Mesenchymal stem cell (in vitro differentiated cells and primary cell): ENCODE measurements at regions not wholly inside any gene's neighbourhood (a gene's known extent, or its start where the extent isn't known, plus 50 kb on each side); places are given as distances from the start of the nearest gene placed in this dataset.

ENCODE experiments used
- DNase-seq: peaks from one replicate; pipeline ENCODE4 v3.0.0-alpha.2; 2013
- H2AFZ ChIP-seq: one replicate; pipeline ENCODE4 v1.6.1; 2013; ENCODE audit warnings: low read depth, mild to moderate bottlenecking, control low read depth, inconsistent platforms, low read length, moderate library complexity
- H2AK5ac ChIP-seq: 2 replicates; pipeline ENCODE4 v1.6.1; 2013; ENCODE audit warnings: low read length, moderate library complexity, mild to moderate bottlenecking, inconsistent platforms; ENCODE audit not compliant: severe bottlenecking
- H2BK120ac ChIP-seq: one replicate; pipeline ENCODE4 v1.6.1; 2013; ENCODE audit warnings: low read depth, mild to moderate bottlenecking, inconsistent platforms, low read length, moderate library complexity
- H2BK12ac ChIP-seq, 2 experiments: one replicate each; pipeline ENCODE4 v1.6.1; 2013; ENCODE audit warnings: inconsistent platforms in 2 of 2, low read length in 2 of 2, mild to moderate bottlenecking in 2 of 2, moderate library complexity in 2 of 2, control low read depth in 1 of 2
- H2BK15ac ChIP-seq: one replicate; pipeline ENCODE4 v1.6.1; 2013; ENCODE audit warnings: mild to moderate bottlenecking, low read depth, inconsistent platforms; ENCODE audit not compliant: poor library complexity, severe bottlenecking
- H2BK5ac ChIP-seq: 2 replicates; pipeline ENCODE4 v1.6.1; 2013; ENCODE audit warnings: low read depth, mild to moderate bottlenecking, low read length, control low read depth, inconsistent platforms; ENCODE audit not compliant: poor library complexity, severe bottlenecking
- H3K14ac ChIP-seq, 2 experiments: one replicate each; pipeline ENCODE4 v1.6.1; 2013; ENCODE audit warnings: inconsistent platforms in 2 of 2, low read length in 2 of 2, control low read depth in 1 of 2, mild to moderate bottlenecking in 1 of 2, moderate library complexity in 1 of 2
- H3K18ac ChIP-seq, 2 experiments: one replicate each; pipeline ENCODE4 v1.6.1; 2013; ENCODE audit warnings: inconsistent platforms in 2 of 2, low read length in 2 of 2, control low read depth in 1 of 2, low read depth in 1 of 2, mild to moderate bottlenecking in 1 of 2
- H3K23ac ChIP-seq, 2 experiments: one replicate each; pipeline ENCODE4 v1.6.1; 2013; ENCODE audit warnings: inconsistent platforms in 2 of 2, low read length in 2 of 2, mild to moderate bottlenecking in 2 of 2, moderate library complexity in 2 of 2, control low read depth in 1 of 2
- H3K27ac ChIP-seq: 2 replicates; pipeline ENCODE4 v1.5.1; 2013; ENCODE audit warnings: mild to moderate bottlenecking, moderate library complexity, low read length, control low read depth, inconsistent platforms; ENCODE audit not compliant: poor library complexity, severe bottlenecking
- H3K27me3 ChIP-seq, 2 experiments: 2 replicates each; pipeline versions ENCODE4 v1.6.1 to v1.7.0; 2013; ENCODE audit warnings: low read length in 2 of 2, mild to moderate bottlenecking in 2 of 2, moderate library complexity in 2 of 2, control low read depth in 1 of 2, inconsistent platforms in 1 of 2; ENCODE audit not compliant: control insufficient read depth in 1 of 2, insufficient read depth in 1 of 2
- H3K36me3 ChIP-seq, 2 experiments: 2 replicates each; pipeline versions ENCODE4 v1.6.1 to v1.7.0; 2013; ENCODE audit warnings: low read length in 2 of 2, control low read depth in 1 of 2, inconsistent platforms in 1 of 2, low read depth in 1 of 2, mild to moderate bottlenecking in 1 of 2; ENCODE audit not compliant: insufficient read depth in 2 of 2, control insufficient read depth in 1 of 2
- H3K4ac ChIP-seq, 2 experiments: one replicate each; pipeline ENCODE4 v1.6.1; 2013; ENCODE audit warnings: inconsistent platforms in 2 of 2, low read length in 2 of 2, mild to moderate bottlenecking in 2 of 2, moderate library complexity in 2 of 2, control low read depth in 1 of 2, low read depth in 1 of 2
- H3K4me1 ChIP-seq: 2 replicates; pipeline ENCODE4 v1.6.1; 2013; ENCODE audit warnings: low read depth, low read length, control low read depth; ENCODE audit not compliant: control insufficient read depth, insufficient read depth
- H3K4me2 ChIP-seq: 2 replicates; pipeline ENCODE4 v1.6.1; 2013; ENCODE audit warnings: low read length, mild to moderate bottlenecking, inconsistent platforms; ENCODE audit not compliant: poor library complexity, severe bottlenecking
- H3K4me3 ChIP-seq, 2 experiments: 2 replicates each; pipeline versions ENCODE4 v1.5.1 to v1.7.0; 2013; ENCODE audit warnings: low read length in 2 of 2, mild to moderate bottlenecking in 2 of 2, control low read depth in 1 of 2, low read depth in 1 of 2; ENCODE audit not compliant: insufficient read depth in 1 of 2
- H3K79me1 ChIP-seq: replicated peaks from 2 replicates; pipeline ENCODE4 v1.6.1; 2013; ENCODE audit warnings: mild to moderate bottlenecking, control low read depth, low read length, inconsistent platforms; ENCODE audit not compliant: poor library complexity, severe bottlenecking
- H3K9ac ChIP-seq: 2 replicates; pipeline ENCODE4 v1.7.0; 2013; ENCODE audit warnings: mild to moderate bottlenecking, low read length, moderate library complexity
- H3K9me3 ChIP-seq: 2 replicates; pipeline ENCODE4 v1.7.0; 2013; ENCODE audit warnings: mild to moderate bottlenecking, low read length; ENCODE audit not compliant: control insufficient read depth
- H4K8ac ChIP-seq: one replicate; pipeline ENCODE4 v1.6.1; 2013; ENCODE audit warnings: inconsistent platforms, mild to moderate bottlenecking, low read length, moderate library complexity
- H4K91ac ChIP-seq: one replicate; pipeline ENCODE4 v1.6.1; 2013; ENCODE audit warnings: mild to moderate bottlenecking, low read length, inconsistent platforms
- WGBS: methylation state at CpG from one replicate; pipeline ENCODE4 v1.1.7; 2013; ENCODE audit warnings: mixed read lengths; 5-methylcytosine and 5-hydroxymethylcytosine counted together

GRCh38 chr2:129895526-129896082 lies 83.9 kb upstream of the RAB6C start:
- peaks cover 0 to 60% of the 10 kb centered on the region in 2 experiments for H3K27me3 ChIP-seq
- no peaks in the 10 kb centered on the region for H3K4me1 ChIP-seq
- H3K27ac ChIP-seq: no peak overlapping the region
- no peak overlapping the region for H3K9ac ChIP-seq
- no peak for DNase-seq
- no peak overlapping the region for H3K4me3 ChIP-seq
- H2BK5ac ChIP-seq: no peak overlapping the region
- 54% methylated on average over 2 of the region's 2 CpGs for WGBS
- H3K4me2 ChIP-seq: no peak overlapping the region
- H3K79me1 ChIP-seq: no peaks in the 10 kb centered on the region
- no peak overlapping the region for H3K23ac ChIP-seq
- no peak overlapping the region for H2AK5ac ChIP-seq
- H4K8ac ChIP-seq: no peak overlapping the region
- no peak overlapping the region for H2BK15ac ChIP-seq
- H4K91ac ChIP-seq: no peak overlapping the region
- H3K9me3 ChIP-seq: peaks cover 8% of the 10 kb centered on the region
- no peak overlapping the region for H3K18ac ChIP-seq
- H3K36me3 ChIP-seq: no peaks in the 10 kb centered on the region
- H2BK12ac ChIP-seq: no peak overlapping the region
- no peak overlapping the region for H2BK120ac ChIP-seq
- H3K14ac ChIP-seq: no peak overlapping the region
- no peak overlapping the region for H2AFZ ChIP-seq
- H3K4ac ChIP-seq: no peak overlapping the region

DNA sequence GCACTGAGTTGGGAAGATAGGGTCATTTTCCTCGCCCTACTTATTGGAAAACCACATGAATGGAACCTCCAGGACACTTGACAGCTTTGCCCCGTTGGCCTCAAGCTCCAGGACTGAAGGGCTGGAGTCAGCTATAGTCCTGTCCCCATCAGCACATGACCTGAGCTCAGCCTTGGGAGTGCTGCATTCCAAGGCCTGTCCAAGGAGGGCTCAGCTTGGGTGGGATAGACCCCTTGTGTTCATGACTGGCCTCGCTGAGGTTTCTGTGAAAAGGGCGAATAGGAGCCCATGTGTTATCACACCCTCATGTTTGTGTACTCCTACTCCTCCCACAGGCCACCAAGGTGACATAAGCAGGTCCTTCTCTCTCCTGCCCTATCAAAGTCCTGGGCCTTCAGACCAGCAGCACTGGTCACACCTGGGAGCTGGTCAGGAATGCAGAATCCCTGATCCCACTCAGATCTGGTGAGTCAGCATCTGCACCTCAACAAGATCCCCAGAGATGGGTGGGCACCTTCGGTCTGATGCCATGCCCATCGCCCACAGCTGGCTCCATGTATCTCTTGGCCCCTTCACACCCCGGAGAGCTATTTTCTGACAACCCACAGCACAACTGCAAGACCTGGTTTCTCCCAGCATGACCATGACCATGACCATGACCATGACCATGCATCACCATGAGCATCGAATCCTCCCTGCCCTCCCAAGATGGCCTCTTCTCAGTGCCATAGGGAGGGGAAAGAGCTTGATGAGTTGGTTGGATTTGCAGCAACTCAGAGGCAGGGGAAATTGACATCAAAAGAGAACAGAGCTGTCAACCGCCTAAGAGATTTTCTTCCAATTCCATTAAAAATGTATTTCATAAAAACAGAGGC lies 83.0 kb upstream of the RAB6C start:
- Histone ChIP-seq H4K91ac (no peak overlapping the region), H3K4me3 (no peak overlapping the region), H2AFZ (no peak overlapping the region), H2BK12ac (no peak overlapping the region), H3K4me1 (no peaks in the 10 kb centered on the region), H3K23ac (no peak overlapping the region), H4K8ac (no peak overlapping the region), H3K9ac (no peak overlapping the region), H3K4ac (no peak overlapping the region), H2BK5ac (no peak overlapping the region), H2BK120ac (no peak overlapping the region), H3K27me3 (peaks cover 0 to 52% of the 10 kb centered on the region in 2 experiments), H2AK5ac (no peak overlapping the region), H3K14ac (no peak overlapping the region), H3K18ac (no peak overlapping the region), H3K79me1 (no peaks in the 10 kb centered on the region), H3K4me2 (no peak overlapping the region), H3K36me3 (no peaks in the 10 kb centered on the region), H3K27ac (no peak overlapping the region), H3K9me3 (peaks cover 10% of the 10 kb centered on the region), H2BK15ac (no peak overlapping the region)
- 73% methylated on average over 7 of the region's 9 CpGs for WGBS
- no peak for DNase-seq

DNA sequence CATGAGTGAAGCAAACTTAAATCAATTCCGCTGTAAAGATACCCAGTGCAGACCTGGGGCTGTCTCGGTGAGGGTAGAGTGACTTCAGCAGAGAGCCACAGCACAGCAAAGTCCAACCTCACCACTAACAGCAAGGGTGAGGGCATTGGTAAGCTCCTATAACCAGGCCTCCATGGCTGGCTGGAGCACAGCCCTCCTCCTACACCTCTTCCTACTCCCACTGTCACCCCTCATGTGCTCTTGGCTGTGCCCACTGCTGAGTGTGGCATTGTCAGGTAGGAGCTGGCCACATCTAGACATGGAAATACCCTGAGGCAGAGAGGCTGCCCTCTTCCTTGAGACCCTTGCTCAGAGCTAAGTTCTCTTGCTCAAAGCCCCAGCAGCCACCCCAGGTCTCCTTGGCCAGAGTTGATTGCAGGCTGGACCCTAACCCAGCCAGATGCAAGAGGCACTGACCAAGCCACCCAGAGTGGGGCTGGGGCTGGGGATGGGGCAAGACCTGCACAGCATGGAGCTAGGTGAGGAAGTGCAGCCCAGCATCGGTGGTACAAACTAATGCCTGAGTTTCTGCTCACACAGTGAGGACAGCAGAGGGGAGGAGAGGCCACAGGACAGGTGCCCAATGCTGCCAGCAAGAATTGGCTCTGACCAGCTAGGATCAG lies 77.6 kb upstream of the RAB6C start:
- Histone ChIP-seq H3K9me3 (peaks cover 7% of the 10 kb centered on the region), H3K9ac (no peak overlapping the region), H3K14ac (no peak overlapping the region), H3K4me1 (no peaks in the 10 kb centered on the region), H3K36me3 (no peaks in the 10 kb centered on the region), H3K27me3 (peaks cover 0 to 28% of the 10 kb centered on the region in 2 experiments), H2BK5ac (no peak overlapping the region), H4K8ac (no peak overlapping the region), H3K27ac (no peak overlapping the region), H3K18ac (no peak overlapping the region), H3K4ac (no peak overlapping the region), H3K79me1 (no peaks in the 10 kb centered on the region), H2AK5ac (no peak overlapping the region), H4K91ac (no peak overlapping the region), H3K4me2 (no peak overlapping the region), H2AFZ (no peak overlapping the region), H3K4me3 (no peak overlapping the region), H2BK120ac (no peak overlapping the region), H2BK15ac (no peak overlapping the region), H2BK12ac (no peak overlapping the region), H3K23ac (no peak overlapping the region)
- WGBS: 75% methylated on average over 2 of the region's 3 CpGs
- DNase-seq: no peak
